Breast epithelium (tissue), 4 donors: ENCODE measurements at regions not wholly inside any gene's neighbourhood (a gene's known extent, or its start where the extent isn't known, plus 50 kb on each side); places are given as distances from the start of the nearest gene placed in this dataset.

Experiments used
- DNase-seq, 2 donors: peaks; one replicate each; pipeline ENCODE4 v3.0.0-alpha.2; 2019; ENCODE audit warnings: low spot score in 2 of 2
- H3K27ac ChIP-seq, 2 donors: fragments of 200-600 bp; sonication (generic) in 1 of 2; one replicate each; pipeline ENCODE4 v1.5.1; 2016 to 2019; ENCODE audit warnings: mild to moderate bottlenecking in 1 of 2
- H3K27me3 ChIP-seq, 2 donors: fragments of 200-600 bp; sonication (generic) in 1 of 2; one replicate each; pipeline versions ENCODE4 v1.5.1 to v1.6.0; 2017 to 2019; ENCODE audit warnings: control low read depth in 1 of 2, mild to moderate bottlenecking in 1 of 2
- H3K36me3 ChIP-seq: fragments of 200-600 bp; one replicate; pipeline ENCODE4 v1.5.1; 2019
- H3K4me1 ChIP-seq, 2 donors: fragments of 200-600 bp; sonication (generic); one replicate each; pipeline ENCODE4 v1.5.1; 2016 to 2019; ENCODE audit warnings: control low read depth in 1 of 2
- H3K4me3 ChIP-seq, 3 donors: fragments of 200-600 bp; sonication (generic); 1 replicate in 2 of 3; 2 replicates in 1 of 3; pipeline ENCODE4 v1.5.1; 2016 to 2019; ENCODE audit warnings: mild to moderate bottlenecking in 3 of 3, moderate library complexity in 2 of 3
- H3K9me3 ChIP-seq, 2 donors: fragments of 200-600 bp; sonication (generic) in 1 of 2; one replicate each; pipeline ENCODE4 v1.5.1; 2016 to 2019; ENCODE audit warnings: control low read depth in 1 of 2
- POLR2A ChIP-seq: fragments of 450-650 bp; IDR thresholded peaks from one replicate; pipeline ENCODE4 v1.6.1; 2016; ENCODE audit warnings: antibody characterized with exemption, mild to moderate bottlenecking, moderate library complexity
- POLR2AphosphoS5 ChIP-seq, 3 donors: sonication (generic); formaldehyde crosslinking; IDR thresholded peaks; one replicate each; pipeline ENCODE4 v1.6.1; 2017; ENCODE audit warnings: antibody characterized with exemption in 3 of 3
- intact Hi-C: fragments of 100-400 bp; cut with DNase I; formaldehyde crosslinking; loops from one replicate; pipeline ENCODE4 v1.15.1; 2023; ENCODE audit warnings: low total_unique reads
- TF ChIP-seq, protein P1 (sequence below), 3 donors: fragments of 450-650 bp; IDR thresholded peaks; one replicate each; pipeline ENCODE4 v1.5.1; 2016 to 2017; ENCODE audit warnings: antibody characterized with exemption in 3 of 3, mild to moderate bottlenecking in 3 of 3, moderate library complexity in 3 of 3

DNA sequence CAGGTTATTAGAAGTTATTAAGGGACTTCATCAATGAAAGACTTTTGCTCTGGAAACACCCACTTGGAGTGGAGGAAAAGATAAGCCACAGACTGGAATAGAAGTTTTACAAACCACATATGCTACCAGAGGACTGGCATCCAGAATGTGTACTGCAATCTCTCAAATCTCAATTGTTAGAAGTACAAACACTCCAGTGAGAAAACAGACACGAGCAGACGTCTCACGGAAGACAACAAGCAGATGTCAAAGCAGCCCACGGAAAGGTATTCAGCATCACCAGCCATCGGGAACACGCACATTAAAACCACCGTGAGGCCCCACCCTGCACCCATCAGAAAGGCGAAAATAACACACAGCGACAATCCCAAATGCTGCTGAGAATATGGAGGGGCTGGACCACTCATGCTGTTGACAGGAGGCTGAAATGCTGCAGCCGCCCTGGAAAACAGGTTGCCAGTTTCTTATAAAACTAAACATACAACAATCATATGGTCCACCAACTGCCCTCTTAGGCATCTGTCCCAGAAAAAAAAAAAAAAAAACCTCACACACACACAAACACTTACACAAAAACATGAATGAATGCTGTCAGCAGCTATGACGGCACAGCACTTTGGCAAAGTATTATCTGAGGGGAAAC is 131.9 kb upstream of the SFSWAP start:
- TF ChIP-seq, protein P1, sequence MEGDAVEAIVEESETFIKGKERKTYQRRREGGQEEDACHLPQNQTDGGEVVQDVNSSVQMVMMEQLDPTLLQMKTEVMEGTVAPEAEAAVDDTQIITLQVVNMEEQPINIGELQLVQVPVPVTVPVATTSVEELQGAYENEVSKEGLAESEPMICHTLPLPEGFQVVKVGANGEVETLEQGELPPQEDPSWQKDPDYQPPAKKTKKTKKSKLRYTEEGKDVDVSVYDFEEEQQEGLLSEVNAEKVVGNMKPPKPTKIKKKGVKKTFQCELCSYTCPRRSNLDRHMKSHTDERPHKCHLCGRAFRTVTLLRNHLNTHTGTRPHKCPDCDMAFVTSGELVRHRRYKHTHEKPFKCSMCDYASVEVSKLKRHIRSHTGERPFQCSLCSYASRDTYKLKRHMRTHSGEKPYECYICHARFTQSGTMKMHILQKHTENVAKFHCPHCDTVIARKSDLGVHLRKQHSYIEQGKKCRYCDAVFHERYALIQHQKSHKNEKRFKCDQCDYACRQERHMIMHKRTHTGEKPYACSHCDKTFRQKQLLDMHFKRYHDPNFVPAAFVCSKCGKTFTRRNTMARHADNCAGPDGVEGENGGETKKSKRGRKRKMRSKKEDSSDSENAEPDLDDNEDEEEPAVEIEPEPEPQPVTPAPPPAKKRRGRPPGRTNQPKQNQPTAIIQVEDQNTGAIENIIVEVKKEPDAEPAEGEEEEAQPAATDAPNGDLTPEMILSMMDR (IDR thresholded peaks at IDR 0.05), result no peak
- no peak for TF ChIP-seq POLR2A
- no peak for TF ChIP-seq POLR2AphosphoS5 (IDR thresholded peaks at IDR 0.05)
- no peak overlapping the region for H3K4me3 ChIP-seq
- no peaks in the 10 kb centered on the region for H3K36me3 ChIP-seq
- H3K4me1 ChIP-seq, result no peaks in the 10 kb centered on the region
- H3K9me3 ChIP-seq, result no peaks in the 10 kb centered on the region
- no peak overlapping the region for H3K27ac ChIP-seq
- no peak for DNase-seq
- intact Hi-C loops, result no loop called here
- H3K27me3 ChIP-seq, result peaks cover 0 to 29% of the 10 kb centered on the region in 2 donors

DNA sequence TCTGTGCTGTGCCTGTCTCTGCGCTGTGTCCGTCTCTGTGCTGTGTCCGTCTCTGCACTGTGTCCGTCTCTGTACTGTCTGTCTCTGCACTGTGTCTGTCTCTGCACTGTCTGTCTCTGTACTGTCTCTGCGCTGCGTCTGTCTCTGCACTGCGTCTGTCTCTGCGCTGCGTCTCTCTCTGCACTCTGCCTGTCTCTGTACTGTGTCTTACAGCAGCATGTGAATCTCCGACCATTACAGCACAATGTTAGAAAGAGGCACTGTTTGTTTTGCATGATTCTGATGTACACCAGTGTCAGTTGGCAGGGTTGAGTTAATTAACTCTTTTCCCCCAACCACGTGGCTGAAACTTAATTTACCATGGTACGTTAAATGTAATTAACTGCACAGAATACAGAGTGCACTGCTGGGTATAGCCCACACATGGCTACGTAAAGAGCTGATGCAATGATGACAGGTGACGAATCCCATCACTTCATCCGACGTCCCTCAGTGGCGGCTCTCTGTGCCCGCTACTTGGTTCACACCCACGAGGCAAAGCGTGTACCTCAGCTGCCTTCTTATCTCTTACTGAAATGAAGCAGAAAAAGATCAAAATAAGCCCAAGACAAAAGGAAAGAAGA is 127.7 kb upstream of the SFSWAP start:
- no peaks in the 10 kb centered on the region for H3K4me1 ChIP-seq
- H3K27ac ChIP-seq, result no peak overlapping the region
- peaks cover 0 to 22% of the 10 kb centered on the region in 2 donors for H3K27me3 ChIP-seq
- intact Hi-C loops, result no loop called here
- H3K36me3 ChIP-seq, result no peaks in the 10 kb centered on the region
- H3K4me3 ChIP-seq, result no peak overlapping the region
- peaks cover 9 to 10% of the 10 kb centered on the region in 2 donors for H3K9me3 ChIP-seq
- DNase-seq, result no peak
- TF ChIP-seq POLR2AphosphoS5 (IDR thresholded peaks at IDR 0.05), result no peak
- no peak for TF ChIP-seq POLR2A
- TF ChIP-seq, protein P1 (IDR thresholded peaks at IDR 0.05), result no peak

DNA sequence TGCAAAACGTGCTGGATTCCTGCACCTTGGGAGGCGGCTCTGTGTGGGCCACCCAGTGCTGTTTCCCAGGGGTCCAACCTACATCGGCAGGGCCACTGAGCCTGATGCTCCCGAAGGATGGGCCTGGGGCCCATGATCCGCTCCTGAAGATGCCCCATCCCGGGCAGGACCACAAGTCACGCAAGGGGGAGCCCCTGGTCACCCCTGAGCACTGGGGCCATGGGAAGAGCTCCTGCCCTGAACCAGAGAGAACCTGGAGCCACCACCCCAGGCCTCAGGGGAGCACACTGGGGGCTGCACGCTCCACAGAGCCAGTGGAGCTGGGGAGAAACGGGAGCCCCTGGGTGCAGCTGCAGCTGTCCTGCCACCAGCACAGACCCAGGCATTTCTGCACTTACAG is 124.6 kb upstream of the SFSWAP start:
- Histone ChIP-seq H3K27ac (no peak overlapping the region), H3K9me3 (peaks cover 9 to 10% of the 10 kb centered on the region in 2 donors), H3K27me3 (peaks cover 0 to 19% of the 10 kb centered on the region in 2 donors), H3K4me3 (no peak overlapping the region), H3K36me3 (no peaks in the 10 kb centered on the region), H3K4me1 (no peaks in the 10 kb centered on the region)
- intact Hi-C loops, result no loop called here
- DNase-seq, result no peak
- no peak for TF ChIP-seq POLR2A
- TF ChIP-seq POLR2AphosphoS5 (IDR thresholded peaks at IDR 0.05), result no peak
- TF ChIP-seq, protein P1 (IDR thresholded peaks at IDR 0.05), result no peak

DNA sequence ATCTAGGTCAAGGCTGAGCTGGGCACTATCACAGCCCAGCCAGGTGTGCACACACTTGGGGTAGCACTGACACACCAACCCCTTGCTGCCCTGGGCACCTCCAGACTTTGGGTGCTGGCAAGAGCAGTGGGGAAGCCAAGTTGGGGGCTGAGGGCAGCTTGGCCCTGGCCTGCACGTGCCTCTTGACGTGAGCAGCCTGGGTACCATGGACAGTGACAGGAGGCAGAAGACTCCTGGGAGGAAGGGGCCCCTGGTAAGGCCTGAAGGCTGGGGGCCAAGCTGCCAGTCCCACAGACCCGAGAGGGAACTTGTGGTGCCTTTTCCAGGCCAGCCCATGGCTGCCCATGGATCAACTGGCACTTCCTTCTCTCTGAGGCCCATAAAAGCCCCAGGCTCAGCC is 124.1 kb upstream of the SFSWAP start:
- no peak overlapping the region for H3K4me3 ChIP-seq
- peaks cover 0 to 23% of the 10 kb centered on the region in 2 donors for H3K27me3 ChIP-seq
- H3K27ac ChIP-seq, result no peak overlapping the region
- no peak for DNase-seq
- H3K36me3 ChIP-seq, result no peaks in the 10 kb centered on the region
- H3K9me3 ChIP-seq, result peaks cover 9 to 10% of the 10 kb centered on the region in 2 donors
- no peaks in the 10 kb centered on the region for H3K4me1 ChIP-seq
- intact Hi-C loops, result no loop called here
- TF ChIP-seq, protein P1 (IDR thresholded peaks at IDR 0.05), result no peak
- TF ChIP-seq POLR2A (no peak), POLR2AphosphoS5 (IDR thresholded peaks at IDR 0.05) (no peak)

DNA sequence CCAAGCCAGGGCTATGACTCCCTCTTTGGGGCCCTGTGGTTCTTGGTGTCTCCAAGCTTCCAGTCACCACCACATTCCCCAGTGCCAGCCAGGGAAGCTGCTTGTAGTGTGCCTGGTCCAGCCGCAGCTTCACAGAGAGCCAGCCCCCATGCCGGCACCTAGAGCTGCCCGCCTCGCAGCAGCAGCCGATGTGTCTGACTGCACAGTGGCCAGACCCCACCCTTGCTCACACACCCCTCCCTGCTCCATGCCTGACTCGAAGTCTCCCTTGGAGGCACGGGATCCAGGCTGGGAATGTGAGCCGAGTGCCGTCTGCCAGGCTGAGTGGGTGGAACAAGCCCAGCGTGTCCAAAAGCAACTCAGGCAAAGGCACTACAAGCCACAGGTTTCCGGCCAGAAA is 123.3 kb upstream of the SFSWAP start:
- Histone ChIP-seq H3K36me3 (no peaks in the 10 kb centered on the region), H3K4me1 (no peaks in the 10 kb centered on the region), H3K27me3 (peaks cover 0 to 23% of the 10 kb centered on the region in 2 donors), H3K9me3 (peaks cover 9 to 10% of the 10 kb centered on the region in 2 donors), H3K4me3 (no peak overlapping the region), H3K27ac (no peak overlapping the region)
- TF ChIP-seq POLR2AphosphoS5 (IDR thresholded peaks at IDR 0.05) (no peak), POLR2A (no peak)
- TF ChIP-seq, protein P1 (IDR thresholded peaks at IDR 0.05), result no peak
- intact Hi-C loops, result no loop called here
- no peak for DNase-seq
